ENCODE measurements at regions not wholly inside any gene's neighbourhood (a gene's known extent, or its start where the extent isn't known, plus 50 kb on each side); places are given as distances from the start of the nearest gene placed in this dataset.

GRCh38 chr10:6958711-6959110 lies 378.6 kb upstream of the PRKCQ start:
- TF ChIP-seq CTCF (conservative IDR thresholded peaks at IDR 0.05; ENCODE audit: low read depth in 2 of 2) (no peak), POLR2AphosphoS5 (IDR thresholded peaks at IDR 0.05; ENCODE audit: low read depth) (no peak)
